WTC11 (cell line): ENCODE measurements at regions not wholly inside any gene's neighbourhood (a gene's known extent, or its start where the extent isn't known, plus 50 kb on each side); places are given as distances from the start of the nearest gene placed in this dataset.

Experiments
- JUN ChIP-seq: sonication (generic); formaldehyde crosslinking; IDR thresholded peaks from 2 replicates; pipeline ENCODE4 v1.8.0; 2023; ENCODE audit warnings: mild to moderate bottlenecking, missing genetic modification reagents
- MAX ChIP-seq: sonication (generic); formaldehyde crosslinking; IDR thresholded peaks from 2 replicates; pipeline ENCODE4 v1.8.0; 2022; ENCODE audit warnings: mild to moderate bottlenecking, missing genetic modification reagents
- NR1H2 ChIP-seq: sonication (generic); formaldehyde crosslinking; IDR thresholded peaks from 2 replicates; pipeline ENCODE4 v1.9.0; 2021; ENCODE audit warnings: mild to moderate bottlenecking, moderate library complexity, missing genetic modification reagents
- NR3C1 ChIP-seq: sonication (generic); formaldehyde crosslinking; conservative IDR thresholded peaks from 2 replicates; pipeline ENCODE4 v1.8.1; 2023; ENCODE audit warnings: low read depth, mild to moderate bottlenecking, missing genetic modification reagents
- SP1 ChIP-seq: sonication (generic); formaldehyde crosslinking; conservative IDR thresholded peaks from 2 replicates; pipeline ENCODE4 v1.8.1; 2022; ENCODE audit warnings: missing genetic modification reagents
- ZBTB21 ChIP-seq: sonication (generic); formaldehyde crosslinking; IDR thresholded peaks from 2 replicates; pipeline ENCODE4 v1.8.1; 2023; ENCODE audit warnings: mild to moderate bottlenecking, missing genetic modification reagents, borderline replicate concordance
- ZNF232 ChIP-seq: sonication (generic); formaldehyde crosslinking; IDR thresholded peaks from 2 replicates; pipeline ENCODE4 v1.8.0; 2022; ENCODE audit warnings: mild to moderate bottlenecking, missing genetic modification reagents

GRCh38 chr10:53679666-53680065, 907.1 kb upstream of the MBL2 start:
- TF ChIP-seq ZNF232 (CRISPR knock-in tag) (no peak), ZBTB21 (CRISPR knock-in tag) (no peak), NR3C1 (CRISPR knock-in tag) (no peak), NR1H2 (no peak), JUN (CRISPR knock-in tag) (no peak), MAX (CRISPR knock-in tag) (no peak), SP1 (CRISPR knock-in tag) (no peak)
